Fibroblast of skin of right biceps (primary cell): ENCODE measurements at regions not wholly inside any gene's neighbourhood (a gene's known extent, or its start where the extent isn't known, plus 50 kb on each side); places are given as distances from the start of the nearest gene placed in this dataset.
"Not testable (repeated sequence)": the region's sequence is repeated elsewhere in the genome, so short reads cannot be mapped to it uniquely, and the experiment has no call there.

ENCODE experiments used
- DNase-seq: peaks from one replicate; pipeline ENCODE4 v3.0.0-alpha.2; 2013

GRCh38 chr6:58117162-58117561 is 799.7 kb downstream of the PRIM2 start:
- DNase-seq = not testable (repeated sequence)

GRCh38 chr6:58121616-58122015 is 804.2 kb downstream of the PRIM2 start:
- not testable (repeated sequence) for DNase-seq

- not testable (repeated sequence) for DNase-seq
These were observed 806.3 kb downstream of the PRIM2 start for GRCh38 chr6:58123770-58124169.

- DNase-seq = not testable (repeated sequence)
These were observed 811.1 kb downstream of the PRIM2 start for GRCh38 chr6:58128549-58128948.

GRCh38 chr6:58129098-58129497 is 811.7 kb downstream of the PRIM2 start:
- not testable (repeated sequence) for DNase-seq

- not testable (repeated sequence) for DNase-seq
These were observed 822.3 kb downstream of the PRIM2 start for GRCh38 chr6:58139746-58140145.

GRCh38 chr6:58171025-58171424 is 853.6 kb downstream of the PRIM2 start:
- DNase-seq = not testable (repeated sequence)

- DNase-seq = not testable (repeated sequence)
These were observed 864.2 kb downstream of the PRIM2 start for GRCh38 chr6:58181557-58182065.

GRCh38 chr6:58185300-58185699 is 867.9 kb downstream of the PRIM2 start:
- not testable (repeated sequence) for DNase-seq

- DNase-seq = not testable (repeated sequence)
These were observed 875.8 kb downstream of the PRIM2 start for GRCh38 chr6:58193209-58193608.

GRCh38 chr6:58198301-58198700 is 880.9 kb downstream of the PRIM2 start:
- DNase-seq = peak; percentile 39

- not testable (repeated sequence) for DNase-seq
These were observed 919.7 kb downstream of the PRIM2 start for GRCh38 chr6:58237124-58237523.

GRCh38 chr6:58238421-58238820 is 921.0 kb downstream of the PRIM2 start:
- DNase-seq = not testable (repeated sequence)

GRCh38 chr6:58257625-58258024 is 940.2 kb downstream of the PRIM2 start:
- DNase-seq = not testable (repeated sequence)

GRCh38 chr6:58290177-58290576 is 972.7 kb downstream of the PRIM2 start:
- DNase-seq = no peak

- not testable (repeated sequence) for DNase-seq
These were observed 973.9 kb downstream of the PRIM2 start for GRCh38 chr6:58291319-58291718.

GRCh38 chr6:58307901-58308300 is 990.5 kb downstream of the PRIM2 start:
- not testable (repeated sequence) for DNase-seq

- DNase-seq = not testable (repeated sequence)
These were observed 1014.7 kb downstream of the PRIM2 start for GRCh38 chr6:58332108-58332507.

GRCh38 chr6:58342287-58342686 is 1024.9 kb downstream of the PRIM2 start:
- DNase-seq = not testable (repeated sequence)

- DNase-seq = not testable (repeated sequence)
These were observed 1030.1 kb downstream of the PRIM2 start for GRCh38 chr6:58347534-58347933.

GRCh38 chr6:58351619-58352018 is 1034.2 kb downstream of the PRIM2 start:
- not testable (repeated sequence) for DNase-seq

GRCh38 chr6:58358452-58358851 is 1041.0 kb downstream of the PRIM2 start:
- not testable (repeated sequence) for DNase-seq

- DNase-seq = not testable (repeated sequence)
These were observed 1048.4 kb downstream of the PRIM2 start for GRCh38 chr6:58365856-58366255.

GRCh38 chr6:58406659-58407058 is 1089.2 kb downstream of the PRIM2 start:
- DNase-seq = not testable (repeated sequence)

- DNase-seq = no peak
These were observed 1101.9 kb downstream of the PRIM2 start for GRCh38 chr6:58419321-58419720.
